HG02885 (cell line): ENCODE measurements at regions not wholly inside any gene's neighbourhood (a gene's known extent, or its start where the extent isn't known, plus 50 kb on each side); places are given as distances from the start of the nearest gene placed in this dataset.
"Not testable (repeated sequence)": the region's sequence is repeated elsewhere in the genome, so short reads cannot be mapped to it uniquely, and the experiment has no call there.

Source experiments
- ATAC-seq: cut with Tn5 transposase; IDR thresholded peaks from one replicate; pipeline ENCODE4 v1.9.1; 2021; ENCODE audit warnings: mild to moderate bottlenecking; ENCODE audit not compliant: unreplicated experiment, poor library complexity

- no peak for ATAC-seq
These were observed 855.9 kb upstream of the MANEA start for GRCh38 chr6:94721459-94721858.

- ATAC-seq, result no peak
These were observed 863.9 kb upstream of the MANEA start for GRCh38 chr6:94713446-94713845.

- ATAC-seq, result no peak
These were observed 878.6 kb upstream of the MANEA start for GRCh38 chr6:94698773-94699172.

GRCh38 chr6:94687255-94687654 lies 890.1 kb upstream of the MANEA start:
- not testable (repeated sequence) for ATAC-seq

- no peak for ATAC-seq
These were observed 893.9 kb upstream of the MANEA start for GRCh38 chr6:94683409-94683808.

- ATAC-seq, result no peak
These were observed 896.6 kb upstream of the MANEA start for GRCh38 chr6:94680669-94681212.

- no peak for ATAC-seq
These were observed 904.1 kb upstream of the MANEA start for GRCh38 chr6:94673251-94673650.

- ATAC-seq, result no peak
These were observed 907.3 kb upstream of the MANEA start for GRCh38 chr6:94670017-94670416.

GRCh38 chr6:94668876-94669275 lies 908.5 kb upstream of the MANEA start:
- ATAC-seq, result no peak

GRCh38 chr6:94658929-94659328 lies 918.4 kb upstream of the MANEA start:
- ATAC-seq, result no peak

GRCh38 chr6:94651239-94651638 lies 926.1 kb upstream of the MANEA start:
- ATAC-seq, result no peak

GRCh38 chr6:94645191-94645590 lies 932.1 kb upstream of the MANEA start:
- no peak for ATAC-seq

GRCh38 chr6:94639564-94639963 lies 937.8 kb upstream of the MANEA start:
- no peak for ATAC-seq

- no peak for ATAC-seq
These were observed 940.5 kb upstream of the MANEA start for GRCh38 chr6:94636780-94637385.

GRCh38 chr6:94623586-94623985 lies 953.7 kb upstream of the MANEA start:
- no peak for ATAC-seq

GRCh38 chr6:94622783-94623182 lies 954.6 kb upstream of the MANEA start:
- ATAC-seq, result no peak

- no peak for ATAC-seq
These were observed 976.7 kb upstream of the MANEA start for GRCh38 chr6:94600636-94601035.

GRCh38 chr6:94597487-94597886 lies 979.8 kb upstream of the MANEA start:
- ATAC-seq, result no peak

GRCh38 chr6:94590416-94590815 lies 986.9 kb upstream of the MANEA start:
- ATAC-seq, result no peak

GRCh38 chr6:94588301-94588700 lies 989.0 kb upstream of the MANEA start:
- ATAC-seq, result no peak

- no peak for ATAC-seq
These were observed 993.1 kb upstream of the MANEA start for GRCh38 chr6:94584211-94584610.

GRCh38 chr6:94570581-94570980 lies 1006.8 kb upstream of the MANEA start:
- no peak for ATAC-seq

GRCh38 chr6:94562846-94563245 lies 1014.5 kb upstream of the MANEA start:
- ATAC-seq, result no peak
